ENCODE measurements at regions not wholly inside any gene's neighbourhood (a gene's known extent, or its start where the extent isn't known, plus 50 kb on each side); places are given as distances from the start of the nearest gene placed in this dataset.

GRCh38 chr9:80518441-80518840 lies 946.7 kb downstream of the TLE4 start:
- no peak for TF ChIP-seq CTCF (IDR thresholded peaks at IDR 0.05 in 4 of 5, conservative IDR thresholded peaks at IDR 0.05 in 1 of 5)
- no peak for TF ChIP-seq POLR2A (IDR thresholded peaks at IDR 0.05)
